HepG2 (cell line): ENCODE measurements at regions not wholly inside any gene's neighbourhood (a gene's known extent, or its start where the extent isn't known, plus 50 kb on each side); places are given as distances from the start of the nearest gene placed in this dataset.

ENCODE experiments used
- ATAC-seq: fragments of 200-7000 bp; cut with Tn5 transposase; 3 replicates; pipeline ENCODE4 v1.9.1; 2020; ENCODE audit warnings: mild to moderate bottlenecking, moderate library complexity
- BruUV-seq: library from RNA; stranded (reverse); fragments of 400-500 nt; replicated peaks from 2 replicates; lab custom pipeline; 2021; lab: Mats Ljungman, UMichigan
- CTCF ChIA-PET: fragments of 300-600 bp; formaldehyde crosslinking; extraction: SDS; loops from one replicate; lab custom pipeline; 2021; ENCODE audit warnings: low total read pairs, inconsistent platforms, low intra/inter-chr PET ratio; lab: Yijun Ruan, JAX
- POLR2A ChIA-PET: fragments of 350-600 bp; sonication (Branson Sonifier 250); formaldehyde crosslinking; loops from one replicate; lab custom pipeline; 2020; ENCODE audit warnings: antibody characterized with exemption, inconsistent platforms; lab: Yijun Ruan, JAX
- DNase-seq: peaks from one replicate; pipeline ENCODE4 v3.0.0-alpha.2; 2015; ENCODE audit warnings: low spot score
- FAIRE-seq: peaks from 3 replicates; lab custom pipeline; 2011; peaks lifted over from hg19 to GRCh38; lab: Jason Lieb, UNC
- H2AFZ ChIP-seq: one replicate; pipeline ENCODE4 v1.6.1; 2011; ENCODE audit warnings: low read length, inconsistent platforms
- H3K27ac ChIP-seq: fragments of 300-600 bp; 3 replicates; pipeline ENCODE4 v1.8.0; 2011; ENCODE audit warnings: mixed run types, mild to moderate bottlenecking, mixed read lengths, low read length, inconsistent platforms; ENCODE audit not compliant: insufficient read depth; ENCODE audit errors: extremely low read length
- H3K27me3 ChIP-seq, 2 experiments: fragments of 200-600 bp in 1 of 2; 2 replicates in 1 of 2; 3 replicates in 1 of 2; pipeline versions ENCODE4 v1.6.0 to v1.8.0; 2011; ENCODE audit warnings: low read length in 2 of 2, mild to moderate bottlenecking in 2 of 2, moderate library complexity in 2 of 2, inconsistent platforms in 1 of 2; ENCODE audit not compliant: insufficient read depth in 2 of 2, control insufficient read depth in 1 of 2
- H3K36me3 ChIP-seq, 2 experiments: fragments of 200-600 bp in 1 of 2; replicated peaks in 1 of 2; 2 replicates in 1 of 2; 3 replicates in 1 of 2; pipeline versions ENCODE4 v1.5.1 to v1.8.0; 2011; ENCODE audit warnings: low read length in 2 of 2, inconsistent platforms in 1 of 2; ENCODE audit not compliant: insufficient read depth in 2 of 2, control insufficient read depth in 1 of 2
- H3K4me1 ChIP-seq: 2 replicates; pipeline ENCODE4 v1.5.1; 2012; ENCODE audit warnings: low read length, inconsistent platforms; ENCODE audit not compliant: insufficient read depth
- H3K4me2 ChIP-seq: 2 replicates; pipeline ENCODE4 v1.6.0; 2011; ENCODE audit warnings: low read depth, low read length, inconsistent platforms
- H3K4me3 ChIP-seq, 3 experiments: fragments of 200-600 bp in 1 of 3; sonication (generic), shearing (Covaris generic) in 1 of 3; replicated peaks in 1 of 3; 2 replicates each; pipeline ENCODE4 v1.5.1; 2011 to 2016; ENCODE audit warnings: low read length in 3 of 3, inconsistent platforms in 2 of 3, low read depth in 2 of 3, mild to moderate bottlenecking in 2 of 3, control low read depth in 1 of 3, mixed read lengths in 1 of 3; ENCODE audit not compliant: insufficient read depth in 1 of 3
- H3K79me2 ChIP-seq: one replicate; pipeline ENCODE4 v1.6.1; 2011; ENCODE audit warnings: low read length, inconsistent platforms; ENCODE audit not compliant: insufficient read depth
- H3K9ac ChIP-seq: 2 replicates; pipeline ENCODE4 v1.6.0; 2011; ENCODE audit warnings: mild to moderate bottlenecking, low read depth, low read length, inconsistent platforms; ENCODE audit not compliant: insufficient read depth
- H3K9me3 ChIP-seq: 2 replicates; pipeline ENCODE4 v1.5.1; 2012; ENCODE audit warnings: mild to moderate bottlenecking, low read length
- H4K20me1 ChIP-seq: 2 replicates; pipeline ENCODE4 v1.6.0; 2011; ENCODE audit warnings: inconsistent platforms, mild to moderate bottlenecking, low read length, moderate library complexity; ENCODE audit not compliant: insufficient read depth
- ASH2L ChIP-seq: fragments of 300-600, 200-600 bp; sonication (generic); IDR thresholded peaks from 2 replicates; pipeline ENCODE4 v1.7.0; 2017; ENCODE audit warnings: low read depth, mild to moderate bottlenecking, moderate library complexity, mixed read lengths, low read length; ENCODE audit not compliant: insufficient read length
- ELF4 ChIP-seq: sonication (generic); formaldehyde crosslinking; IDR thresholded peaks from 2 replicates; pipeline ENCODE4 v1.5.0; 2020; ENCODE audit warnings: missing genetic modification reagents, mild to moderate bottlenecking, moderate library complexity, borderline replicate concordance
- HOXA5 ChIP-seq: sonication (generic); formaldehyde crosslinking; IDR thresholded peaks from 2 replicates; pipeline ENCODE4 v1.4.0; 2020; ENCODE audit warnings: missing genetic modification reagents
- JARID2 ChIP-seq: sonication (generic); formaldehyde crosslinking; IDR thresholded peaks from 2 replicates; pipeline ENCODE4 v1.8.1; 2023; ENCODE audit warnings: missing genetic modification reagents, inconsistent platforms; ENCODE audit not compliant: insufficient replicate concordance
- KDM3A ChIP-seq: IDR thresholded peaks from 2 replicates; pipeline ENCODE4 v1.6.1; 2018; ENCODE audit warnings: low read depth, missing compliant biosample characterization
- KDM5A ChIP-seq: fragments of 200-600 bp; sonication (generic); IDR thresholded peaks from 2 replicates; pipeline ENCODE4 v1.7.0; 2018; ENCODE audit warnings: antibody characterized with exemption, mild to moderate bottlenecking, low read length, borderline replicate concordance
- KLF15 ChIP-seq: sonication (generic); formaldehyde crosslinking; IDR thresholded peaks from 2 replicates; pipeline ENCODE4 v1.8.1; 2023; ENCODE audit warnings: borderline replicate concordance, mild to moderate bottlenecking, inconsistent platforms, missing genetic modification reagents, mixed read lengths
- NCOR1 ChIP-seq: fragments of 200-600 bp; sonication (generic); IDR thresholded peaks from 2 replicates; pipeline ENCODE4 v1.7.0; 2017; ENCODE audit warnings: antibody characterized with exemption, low read length, borderline replicate concordance
- SPEN ChIP-seq: sonication (generic); formaldehyde crosslinking; IDR thresholded peaks from 2 replicates; pipeline ENCODE4 v1.5.1; 2020; ENCODE audit warnings: low read depth, mild to moderate bottlenecking, missing genetic modification reagents
- WIZ ChIP-seq: sonication (generic); formaldehyde crosslinking; IDR thresholded peaks from 2 replicates; pipeline ENCODE4 v1.5.1; 2020; ENCODE audit warnings: mild to moderate bottlenecking, missing genetic modification reagents
- ZEB1 ChIP-seq: IDR thresholded peaks from 2 replicates; pipeline ENCODE4 v1.6.1; 2012; ENCODE audit warnings: mild to moderate bottlenecking, low read depth, inconsistent platforms; ENCODE audit not compliant: insufficient replicate concordance
- ZNF558 ChIP-seq: sonication (generic); formaldehyde crosslinking; IDR thresholded peaks from 2 replicates; pipeline ENCODE4 v1.9.0; 2022; ENCODE audit warnings: mild to moderate bottlenecking, missing genetic modification reagents, borderline replicate concordance
- WGBS: methylation state at CpG from one replicate; pipeline ENCODE4 v1.1.6; 2017; ENCODE audit warnings: low lambda C conversion rate; 5-methylcytosine and 5-hydroxymethylcytosine counted together
- in situ Hi-C: cut with HindIII; loops from 2 replicates; pipeline ENCODE4 v1.10.0; 2017; ENCODE audit warnings: low pct_unique_long_range_greater_than_20kb; ENCODE audit not compliant: extremely low pct_ligation_motif_present
- intact Hi-C: fragments of 100-400 bp; cut with micrococcal nuclease; formaldehyde crosslinking; loops from one replicate; pipeline ENCODE4 v1.10.0; 2022; ENCODE audit not compliant: unreplicated experiment
- TF ChIP-seq, protein P1 (sequence below): sonication (generic); formaldehyde crosslinking; IDR thresholded peaks from 2 replicates; pipeline ENCODE4 v1.8.1; 2023; ENCODE audit warnings: mild to moderate bottlenecking, missing genetic modification reagents
- TF ChIP-seq, protein P2 (sequence below): sonication (generic); formaldehyde crosslinking; IDR thresholded peaks from 2 replicates; pipeline ENCODE4 v1.4.0; 2020; ENCODE audit warnings: missing genetic modification reagents
- TF ChIP-seq, protein P3 (sequence below): sonication (generic); formaldehyde crosslinking; IDR thresholded peaks from 2 replicates; pipeline ENCODE4 v1.4.0; 2020; ENCODE audit warnings: low read depth, missing genetic modification reagents
- TF ChIP-seq, protein P4 (sequence below): sonication (generic); formaldehyde crosslinking; IDR thresholded peaks from 2 replicates; pipeline ENCODE4 v1.8.1; 2023; ENCODE audit warnings: mild to moderate bottlenecking, inconsistent platforms, moderate library complexity, missing genetic modification reagents, borderline replicate concordance

DNA sequence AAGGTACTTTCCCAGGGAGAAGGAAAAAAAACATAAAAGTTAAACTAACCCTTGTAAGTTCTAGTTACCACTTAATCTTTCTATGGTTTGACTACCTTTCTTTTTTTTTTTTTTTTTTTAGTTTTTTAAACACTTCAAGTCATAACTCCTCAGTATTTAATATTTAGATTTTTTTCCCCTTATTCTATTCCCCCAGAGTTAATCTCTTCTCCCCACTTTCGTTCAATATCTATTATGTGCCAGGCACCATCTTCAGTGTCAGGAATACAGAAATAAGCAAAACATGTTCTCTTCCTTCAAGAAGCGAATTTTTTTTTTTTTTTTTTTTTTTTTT lies 62.0 kb upstream of the LOC128125822 start:
- no peak for FAIRE-seq
- TF ChIP-seq JARID2 (CRISPR knock-in tag) (no peak), KDM5A (0 out of 2 replicates have a peak, but pooled peaks have one; percentile 39), NCOR1 (0 out of 2 replicates have a peak, but pooled peaks have one; percentile 19), KDM3A (no peak), ZEB1 (peak; percentile 7), ASH2L (peak; percentile 32), HOXA5 (CRISPR knock-in tag) (no peak), ELF4 (0 out of 2 replicates have a peak, but pooled peaks have one; percentile 10), KLF15 (CRISPR knock-in tag) (no peak), WIZ (CRISPR knock-in tag) (0 out of 2 replicates have a peak, but pooled peaks have one; percentile 9), SPEN (0 out of 2 replicates have a peak, but pooled peaks have one; percentile 13), ZNF558 (CRISPR knock-in tag) (no peak)
- TF ChIP-seq, protein P1, sequence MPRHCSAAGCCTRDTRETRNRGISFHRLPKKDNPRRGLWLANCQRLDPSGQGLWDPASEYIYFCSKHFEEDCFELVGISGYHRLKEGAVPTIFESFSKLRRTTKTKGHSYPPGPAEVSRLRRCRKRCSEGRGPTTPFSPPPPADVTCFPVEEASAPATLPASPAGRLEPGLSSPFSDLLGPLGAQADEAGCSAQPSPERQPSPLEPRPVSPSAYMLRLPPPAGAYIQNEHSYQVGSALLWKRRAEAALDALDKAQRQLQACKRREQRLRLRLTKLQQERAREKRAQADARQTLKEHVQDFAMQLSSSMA: peak; percentile 9; the same call in 1 of the 2 replicates
- TF ChIP-seq, protein P2, sequence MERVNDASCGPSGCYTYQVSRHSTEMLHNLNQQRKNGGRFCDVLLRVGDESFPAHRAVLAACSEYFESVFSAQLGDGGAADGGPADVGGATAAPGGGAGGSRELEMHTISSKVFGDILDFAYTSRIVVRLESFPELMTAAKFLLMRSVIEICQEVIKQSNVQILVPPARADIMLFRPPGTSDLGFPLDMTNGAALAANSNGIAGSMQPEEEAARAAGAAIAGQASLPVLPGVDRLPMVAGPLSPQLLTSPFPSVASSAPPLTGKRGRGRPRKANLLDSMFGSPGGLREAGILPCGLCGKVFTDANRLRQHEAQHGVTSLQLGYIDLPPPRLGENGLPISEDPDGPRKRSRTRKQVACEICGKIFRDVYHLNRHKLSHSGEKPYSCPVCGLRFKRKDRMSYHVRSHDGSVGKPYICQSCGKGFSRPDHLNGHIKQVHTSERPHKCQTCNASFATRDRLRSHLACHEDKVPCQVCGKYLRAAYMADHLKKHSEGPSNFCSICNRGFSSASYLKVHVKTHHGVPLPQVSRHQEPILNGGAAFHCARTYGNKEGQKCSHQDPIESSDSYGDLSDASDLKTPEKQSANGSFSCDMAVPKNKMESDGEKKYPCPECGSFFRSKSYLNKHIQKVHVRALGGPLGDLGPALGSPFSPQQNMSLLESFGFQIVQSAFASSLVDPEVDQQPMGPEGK (CRISPR knock-in tag): no peak
- TF ChIP-seq, protein P3, sequence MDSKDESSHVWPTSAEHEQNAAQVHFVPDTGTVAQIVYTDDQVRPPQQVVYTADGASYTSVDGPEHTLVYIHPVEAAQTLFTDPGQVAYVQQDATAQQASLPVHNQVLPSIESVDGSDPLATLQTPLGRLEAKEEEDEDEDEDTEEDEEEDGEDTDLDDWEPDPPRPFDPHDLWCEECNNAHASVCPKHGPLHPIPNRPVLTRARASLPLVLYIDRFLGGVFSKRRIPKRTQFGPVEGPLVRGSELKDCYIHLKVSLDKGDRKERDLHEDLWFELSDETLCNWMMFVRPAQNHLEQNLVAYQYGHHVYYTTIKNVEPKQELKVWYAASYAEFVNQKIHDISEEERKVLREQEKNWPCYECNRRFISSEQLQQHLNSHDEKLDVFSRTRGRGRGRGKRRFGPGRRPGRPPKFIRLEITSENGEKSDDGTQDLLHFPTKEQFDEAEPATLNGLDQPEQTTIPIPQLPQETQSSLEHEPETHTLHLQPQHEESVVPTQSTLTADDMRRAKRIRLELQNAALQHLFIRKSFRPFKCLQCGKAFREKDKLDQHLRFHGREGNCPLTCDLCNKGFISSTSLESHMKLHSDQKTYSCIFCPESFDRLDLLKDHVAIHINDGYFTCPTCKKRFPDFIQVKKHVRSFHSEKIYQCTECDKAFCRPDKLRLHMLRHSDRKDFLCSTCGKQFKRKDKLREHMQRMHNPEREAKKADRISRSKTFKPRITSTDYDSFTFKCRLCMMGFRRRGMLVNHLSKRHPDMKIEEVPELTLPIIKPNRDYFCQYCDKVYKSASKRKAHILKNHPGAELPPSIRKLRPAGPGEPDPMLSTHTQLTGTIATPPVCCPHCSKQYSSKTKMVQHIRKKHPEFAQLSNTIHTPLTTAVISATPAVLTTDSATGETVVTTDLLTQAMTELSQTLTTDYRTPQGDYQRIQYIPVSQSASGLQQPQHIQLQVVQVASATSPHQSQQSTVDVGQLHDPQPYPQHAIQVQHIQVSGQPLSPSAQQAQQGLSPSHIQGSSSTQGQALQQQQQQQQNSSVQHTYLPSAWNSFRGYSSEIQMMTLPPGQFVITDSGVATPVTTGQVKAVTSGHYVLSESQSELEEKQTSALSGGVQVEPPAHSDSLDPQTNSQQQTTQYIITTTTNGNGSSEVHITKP (CRISPR knock-in tag): peak; percentile 1; the same call in 1 of the 2 replicates
- TF ChIP-seq, protein P4, sequence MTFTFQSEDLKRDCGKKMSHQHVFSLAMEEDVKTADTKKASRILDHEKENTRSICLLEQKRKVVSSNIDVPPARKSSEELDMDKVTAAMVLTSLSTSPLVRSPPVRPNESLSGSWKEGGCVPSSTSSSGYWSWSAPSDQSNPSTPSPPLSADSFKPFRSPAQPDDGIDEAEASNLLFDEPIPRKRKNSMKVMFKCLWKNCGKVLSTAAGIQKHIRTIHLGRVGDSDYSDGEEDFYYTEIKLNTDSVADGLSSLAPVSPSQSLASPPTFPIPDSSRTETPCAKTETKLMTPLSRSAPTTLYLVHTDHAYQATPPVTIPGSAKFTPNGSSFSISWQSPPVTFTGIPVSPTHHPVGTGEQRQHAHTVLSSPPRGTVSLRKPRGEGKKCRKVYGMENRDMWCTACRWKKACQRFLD: no peak

More for the DNA sequence above, 62.0 kb upstream of the LOC128125822 start:
- Histone ChIP-seq H3K4me2 (peak overlapping the region; percentile 86; the same call in 1 of the 2 replicates), H3K4me3 (no peak overlapping the region; a peak in 1 of 6 replicates), H3K27me3 (no peaks in the 10 kb centered on the region), H3K4me1 (peaks cover 96% of the 10 kb centered on the region), H4K20me1 (no peaks in the 10 kb centered on the region), H3K79me2 (peaks cover 3% of the 10 kb centered on the region), H3K36me3 (no peaks in the 10 kb centered on the region), H2AFZ (no peak overlapping the region), H3K9me3 (no peaks in the 10 kb centered on the region), H3K9ac (peak overlapping the region; percentile 74), H3K27ac (peak overlapping the region; percentile 97)
- intact Hi-C loops (loop anchor here (1.0 to 5.0 kb wide), 6 partner anchors 17 to 157 kb away; no protein-coding TSS in a partner anchor), in situ Hi-C loops (loop anchor here (10.0 kb wide), 1 partner anchor 156 kb away; no protein-coding TSS in a partner anchor)
- CTCF ChIA-PET: no interaction called here
- POLR2A ChIA-PET: interaction anchor here (0.9 to 3.9 kb wide), 15 partner anchors 8 to 296 kb away, joined by 3 to 46 read pairs (median 12); no protein-coding TSS in a partner anchor
- ATAC-seq (no peak), DNase-seq (no peak)
- no TSS peak for BruUV-seq
- WGBS: 14% methylated on average over 2 of the region's 2 CpGs
